ENCODE measurements at regions not wholly inside any gene's neighbourhood (a gene's known extent, or its start where the extent isn't known, plus 50 kb on each side); places are given as distances from the start of the nearest gene placed in this dataset.
A peak's percentile ranks its signal among the peaks of the same experiment; 100 is the strongest.

GRCh38 chr6:188821-189655 lies 103.2 kb upstream of the DUSP22 start:
- TF ChIP-seq CTCF (IDR thresholded peaks at IDR 0.05; ENCODE audit: extremely low read depth, missing control alignments), result peak; percentile 82
- DNase-seq (ENCODE audit: low spot score), result peak; percentile 84

- no peak for DNase-seq (ENCODE audit: low spot score)
- no peak for TF ChIP-seq CTCF (IDR thresholded peaks at IDR 0.05; ENCODE audit: extremely low read depth, missing control alignments)
These were observed 102.6 kb upstream of the DUSP22 start for GRCh38 chr6:189676-190075.

- peak; percentile 4 for TF ChIP-seq CTCF (IDR thresholded peaks at IDR 0.05; ENCODE audit: extremely low read depth, missing control alignments)
- DNase-seq (ENCODE audit: low spot score), result no peak
These were observed 101.5 kb upstream of the DUSP22 start for GRCh38 chr6:190596-191395.

- no peak for DNase-seq (ENCODE audit: low spot score)
- no peak for TF ChIP-seq CTCF (IDR thresholded peaks at IDR 0.05; ENCODE audit: extremely low read depth, missing control alignments)
These were observed 100.6 kb upstream of the DUSP22 start for GRCh38 chr6:191487-192312.

GRCh38 chr6:192313-192664 lies 100.0 kb upstream of the DUSP22 start:
- TF ChIP-seq CTCF (IDR thresholded peaks at IDR 0.05; ENCODE audit: extremely low read depth, missing control alignments), result no peak
- DNase-seq (ENCODE audit: low spot score), result no peak

- TF ChIP-seq CTCF (IDR thresholded peaks at IDR 0.05; ENCODE audit: extremely low read depth, missing control alignments), result no peak
- DNase-seq (ENCODE audit: low spot score), result no peak
These were observed 99.1 kb upstream of the DUSP22 start for GRCh38 chr6:193180-193579.
